Activated CD4-positive, alpha-beta memory T cell treated with anti-CD3 and anti-CD28 coated beads for 36 hours (primary cell): ENCODE measurements at regions not wholly inside any gene's neighbourhood (a gene's known extent, or its start where the extent isn't known, plus 50 kb on each side); places are given as distances from the start of the nearest gene placed in this dataset.

Experiments
- CTCF ChIA-PET: fragments of 350-600 bp; sonication (Branson Sonifier 250); formaldehyde crosslinking; loops from one replicate; lab custom pipeline; 2021; ENCODE audit warnings: antibody characterized with exemption, inconsistent platforms; lab: Charles Lee
- POLR2A ChIA-PET: fragments of 350-600 bp; sonication (Branson Sonifier 250); formaldehyde crosslinking; loops from one replicate; lab custom pipeline; 2021; ENCODE audit warnings: antibody characterized with exemption; lab: Charles Lee
- DNase-seq: peaks from one replicate; pipeline ENCODE4 v3.0.0-alpha.2; 2020
- H3K27ac Mint-ChIP-seq: one replicate; pipeline ENCODE4 v1.8.0; 2021; ENCODE audit warnings: mixed read lengths
- H3K27me3 Mint-ChIP-seq: one replicate; pipeline ENCODE4 v1.8.0; 2021; ENCODE audit warnings: mixed read lengths
- H3K36me3 Mint-ChIP-seq: one replicate; pipeline ENCODE4 v1.8.0; 2021; ENCODE audit warnings: mixed read lengths
- H3K4me1 Mint-ChIP-seq: one replicate; pipeline ENCODE4 v1.8.0; 2021; ENCODE audit warnings: low read depth, mixed read lengths
- H3K4me3 Mint-ChIP-seq: one replicate; pipeline ENCODE4 v1.8.0; 2021; ENCODE audit warnings: mild to moderate bottlenecking, mixed read lengths
- H3K9me3 Mint-ChIP-seq: one replicate; pipeline ENCODE4 v1.8.0; 2021; ENCODE audit warnings: mixed read lengths
- intact Hi-C: fragments of 100-400 bp; cut with micrococcal nuclease; formaldehyde crosslinking; loops from one replicate; pipeline ENCODE4 v1.15.1; 2023

- no peak for DNase-seq
- Mint-ChIP-seq H3K9me3 (no peaks in the 10 kb centered on the region), H3K36me3 (no peaks in the 10 kb centered on the region), H3K27ac (no peak overlapping the region), H3K4me3 (no peak overlapping the region), H3K27me3 (no peaks in the 10 kb centered on the region), H3K4me1 (no peaks in the 10 kb centered on the region)
- ChIA-PET CTCF (no interaction called here), POLR2A (no interaction called here)
- intact Hi-C loops = no loop called here
Observed at GRCh38 chr13:79792716-79793115, 311.8 kb downstream of the NDFIP2 start.

- intact Hi-C loops = no loop called here
Observed at GRCh38 chr13:79791471-79792042, 310.6 kb downstream of the NDFIP2 start.

GRCh38 chr13:79786176-79786575 lies 305.2 kb downstream of the NDFIP2 start:
- H3K27ac Mint-ChIP-seq = no peak overlapping the region
- no peaks in the 10 kb centered on the region for H3K36me3 Mint-ChIP-seq
- CTCF ChIA-PET = no interaction called here
- intact Hi-C loops = no loop called here
- POLR2A ChIA-PET = no interaction called here
- no peak for DNase-seq
- no peaks in the 10 kb centered on the region for H3K4me1 Mint-ChIP-seq
- H3K9me3 Mint-ChIP-seq = no peaks in the 10 kb centered on the region
- no peak overlapping the region for H3K4me3 Mint-ChIP-seq
- H3K27me3 Mint-ChIP-seq = no peaks in the 10 kb centered on the region

More at GRCh38 chr13:79791471-79792042, 310.6 kb downstream of the NDFIP2 start:
- no peaks in the 10 kb centered on the region for H3K4me1 Mint-ChIP-seq
- ChIA-PET POLR2A (no interaction called here), CTCF (no interaction called here)
- no peak overlapping the region for H3K4me3 Mint-ChIP-seq
- no peaks in the 10 kb centered on the region for H3K9me3 Mint-ChIP-seq
- H3K27me3 Mint-ChIP-seq = no peaks in the 10 kb centered on the region
- no peaks in the 10 kb centered on the region for H3K36me3 Mint-ChIP-seq
- DNase-seq = no peak
- H3K27ac Mint-ChIP-seq = no peak overlapping the region

- H3K27ac Mint-ChIP-seq = no peak overlapping the region
- H3K4me3 Mint-ChIP-seq = no peak overlapping the region
- no peaks in the 10 kb centered on the region for H3K4me1 Mint-ChIP-seq
- no peaks in the 10 kb centered on the region for H3K27me3 Mint-ChIP-seq
- no peaks in the 10 kb centered on the region for H3K9me3 Mint-ChIP-seq
- ChIA-PET POLR2A (no interaction called here), CTCF (interaction anchor here (1.0 kb wide), 1 partner anchor 13 kb away, joined by 3 read pairs; no protein-coding TSS in a partner anchor)
- H3K36me3 Mint-ChIP-seq = no peaks in the 10 kb centered on the region
- DNase-seq = no peak
- intact Hi-C loops = no loop called here
Observed at GRCh38 chr13:79782541-79783205, 301.7 kb downstream of the NDFIP2 start.

GRCh38 chr13:79781829-79782540 lies 301.0 kb downstream of the NDFIP2 start:
- DNase-seq = no peak
- ChIA-PET POLR2A (no interaction called here), CTCF (no interaction called here)
- Mint-ChIP-seq H3K4me3 (no peak overlapping the region), H3K4me1 (no peaks in the 10 kb centered on the region), H3K36me3 (no peaks in the 10 kb centered on the region), H3K9me3 (no peaks in the 10 kb centered on the region), H3K27ac (no peak overlapping the region), H3K27me3 (no peaks in the 10 kb centered on the region)
- intact Hi-C loops = no loop called here

GRCh38 chr13:79780240-79780639 lies 299.3 kb downstream of the NDFIP2 start:
- ChIA-PET CTCF (no interaction called here), POLR2A (no interaction called here)
- H3K27ac Mint-ChIP-seq = no peak overlapping the region
- H3K4me1 Mint-ChIP-seq = no peaks in the 10 kb centered on the region
- DNase-seq = no peak
- no peak overlapping the region for H3K4me3 Mint-ChIP-seq
- no peaks in the 10 kb centered on the region for H3K9me3 Mint-ChIP-seq
- H3K36me3 Mint-ChIP-seq = no peaks in the 10 kb centered on the region
- H3K27me3 Mint-ChIP-seq = no peaks in the 10 kb centered on the region
- intact Hi-C loops = no loop called here

GRCh38 chr13:79779761-79780160 lies 298.8 kb downstream of the NDFIP2 start:
- ChIA-PET CTCF (no interaction called here), POLR2A (no interaction called here)
- Mint-ChIP-seq H3K4me3 (no peak overlapping the region), H3K4me1 (no peaks in the 10 kb centered on the region), H3K36me3 (no peaks in the 10 kb centered on the region), H3K27me3 (no peaks in the 10 kb centered on the region), H3K9me3 (no peaks in the 10 kb centered on the region), H3K27ac (no peak overlapping the region)
- intact Hi-C loops = loop anchor here (5.0 kb wide), 2 partner anchors 583 to 847 kb away; no protein-coding TSS in a partner anchor
- DNase-seq = no peak

- Mint-ChIP-seq H3K27ac (no peak overlapping the region), H3K9me3 (no peaks in the 10 kb centered on the region), H3K4me1 (no peaks in the 10 kb centered on the region), H3K4me3 (no peak overlapping the region), H3K36me3 (no peaks in the 10 kb centered on the region), H3K27me3 (no peaks in the 10 kb centered on the region)
- intact Hi-C loops = loop anchor here (5.0 kb wide), 2 partner anchors 583 to 847 kb away; no protein-coding TSS in a partner anchor
- no peak for DNase-seq
- ChIA-PET CTCF (no interaction called here), POLR2A (no interaction called here)
Observed at GRCh38 chr13:79778741-79779460, 297.9 kb downstream of the NDFIP2 start.

- intact Hi-C loops = loop anchor here (5.0 kb wide), 2 partner anchors 585 to 845 kb away; no protein-coding TSS in a partner anchor
- H3K27ac Mint-ChIP-seq = no peak overlapping the region
- H3K36me3 Mint-ChIP-seq = no peaks in the 10 kb centered on the region
- ChIA-PET POLR2A (no interaction called here), CTCF (no interaction called here)
- no peak overlapping the region for H3K4me3 Mint-ChIP-seq
- no peaks in the 10 kb centered on the region for H3K9me3 Mint-ChIP-seq
- no peaks in the 10 kb centered on the region for H3K27me3 Mint-ChIP-seq
- no peaks in the 10 kb centered on the region for H3K4me1 Mint-ChIP-seq
- no peak for DNase-seq
Observed at GRCh38 chr13:79777504-79777903, 296.5 kb downstream of the NDFIP2 start.

GRCh38 chr13:79776531-79777295 lies 295.8 kb downstream of the NDFIP2 start:
- Mint-ChIP-seq H3K4me1 (no peaks in the 10 kb centered on the region), H3K27me3 (no peaks in the 10 kb centered on the region), H3K4me3 (no peak overlapping the region), H3K9me3 (no peaks in the 10 kb centered on the region), H3K27ac (no peak overlapping the region), H3K36me3 (no peaks in the 10 kb centered on the region)
- no peak for DNase-seq
- intact Hi-C loops = loop anchor here (5.0 kb wide), 2 partner anchors 586 to 844 kb away; no protein-coding TSS in a partner anchor
- ChIA-PET POLR2A (no interaction called here), CTCF (no interaction called here)

- Mint-ChIP-seq H3K27me3 (no peaks in the 10 kb centered on the region), H3K27ac (no peak overlapping the region), H3K4me3 (no peak overlapping the region), H3K4me1 (no peaks in the 10 kb centered on the region), H3K36me3 (no peaks in the 10 kb centered on the region), H3K9me3 (peaks cover under 1% of the 10 kb centered on the region)
- DNase-seq = no peak
- CTCF ChIA-PET = no interaction called here
- intact Hi-C loops = loop anchor here (5.0 kb wide), 2 partner anchors 586 to 844 kb away; no protein-coding TSS in a partner anchor
- POLR2A ChIA-PET = no interaction called here
Observed at GRCh38 chr13:79775830-79776229, 294.9 kb downstream of the NDFIP2 start.
